Astrocyte (in vitro differentiated cells and primary cell): ENCODE measurements at regions not wholly inside any gene's neighbourhood (a gene's known extent, or its start where the extent isn't known, plus 50 kb on each side); places are given as distances from the start of the nearest gene placed in this dataset.

Experiments
- CTCF ChIP-seq: IDR thresholded peaks from 2 replicates; pipeline ENCODE4 v1.5.1; 2011; ENCODE audit warnings: low read depth, mild to moderate bottlenecking, inconsistent platforms, low read length, moderate library complexity; ENCODE audit not compliant: insufficient read depth
- EZH2 ChIP-seq: IDR thresholded peaks from 2 replicates; pipeline ENCODE4 v1.6.1; 2012; ENCODE audit warnings: mild to moderate bottlenecking, low read length, inconsistent platforms; ENCODE audit not compliant: insufficient read depth

GRCh38 chr2:126372406-126372805 is 283.6 kb upstream of the GYPC start:
- TF ChIP-seq CTCF, result no peak
- no peak for TF ChIP-seq EZH2
